Fibroblast of lung (primary cell): ENCODE measurements at regions not wholly inside any gene's neighbourhood (a gene's known extent, or its start where the extent isn't known, plus 50 kb on each side); places are given as distances from the start of the nearest gene placed in this dataset.
"Not testable (repeated sequence)": the region's sequence is repeated elsewhere in the genome, so short reads cannot be mapped to it uniquely, and the experiment has no call there.

ENCODE experiments used
- EZH2 ChIP-seq: IDR thresholded peaks from 2 replicates; pipeline ENCODE4 v1.5.1; 2012; ENCODE audit warnings: low read length, control low read depth, mild to moderate bottlenecking; ENCODE audit errors: missing control alignments
- TF ChIP-seq, protein P1 (sequence below), 2 donors: IDR thresholded peaks in 1 of 2; conservative IDR thresholded peaks in 1 of 2; 1 replicate in 1 of 2; 2 replicates in 1 of 2; pipeline ENCODE4 v1.5.1; 2011 to 2012; ENCODE audit warnings: low read length in 2 of 2, control low read depth in 1 of 2, inconsistent platforms in 1 of 2, low read depth in 1 of 2, mild to moderate bottlenecking in 1 of 2

DNA sequence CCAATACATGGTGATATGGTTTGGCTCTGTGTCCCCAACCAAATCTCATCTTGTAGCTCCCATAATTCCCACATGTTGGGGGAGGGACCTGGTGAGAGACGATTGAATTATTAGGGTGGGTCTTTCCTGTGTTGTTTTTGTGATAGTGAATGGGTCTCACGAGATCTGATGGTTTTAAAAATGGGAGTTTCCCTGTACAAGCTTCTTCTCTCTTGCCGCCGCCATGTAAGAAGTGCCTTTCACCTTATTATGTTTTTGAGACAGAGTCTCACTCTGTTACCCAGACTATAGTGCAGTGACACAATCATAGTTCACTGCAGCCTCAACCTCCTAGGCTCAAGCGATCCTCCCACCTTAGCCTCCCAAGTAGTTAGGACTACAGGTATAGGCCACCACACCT is 629.1 kb downstream of the QKI start:
- TF ChIP-seq, protein P1, sequence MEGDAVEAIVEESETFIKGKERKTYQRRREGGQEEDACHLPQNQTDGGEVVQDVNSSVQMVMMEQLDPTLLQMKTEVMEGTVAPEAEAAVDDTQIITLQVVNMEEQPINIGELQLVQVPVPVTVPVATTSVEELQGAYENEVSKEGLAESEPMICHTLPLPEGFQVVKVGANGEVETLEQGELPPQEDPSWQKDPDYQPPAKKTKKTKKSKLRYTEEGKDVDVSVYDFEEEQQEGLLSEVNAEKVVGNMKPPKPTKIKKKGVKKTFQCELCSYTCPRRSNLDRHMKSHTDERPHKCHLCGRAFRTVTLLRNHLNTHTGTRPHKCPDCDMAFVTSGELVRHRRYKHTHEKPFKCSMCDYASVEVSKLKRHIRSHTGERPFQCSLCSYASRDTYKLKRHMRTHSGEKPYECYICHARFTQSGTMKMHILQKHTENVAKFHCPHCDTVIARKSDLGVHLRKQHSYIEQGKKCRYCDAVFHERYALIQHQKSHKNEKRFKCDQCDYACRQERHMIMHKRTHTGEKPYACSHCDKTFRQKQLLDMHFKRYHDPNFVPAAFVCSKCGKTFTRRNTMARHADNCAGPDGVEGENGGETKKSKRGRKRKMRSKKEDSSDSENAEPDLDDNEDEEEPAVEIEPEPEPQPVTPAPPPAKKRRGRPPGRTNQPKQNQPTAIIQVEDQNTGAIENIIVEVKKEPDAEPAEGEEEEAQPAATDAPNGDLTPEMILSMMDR (conservative IDR thresholded peaks at IDR 0.05 in 1 of 2, IDR thresholded peaks at IDR 0.05 in 1 of 2; ENCODE audit: low read depth in 1 of 2, low read length in 2 of 2): not testable (repeated sequence)
- TF ChIP-seq EZH2: not testable (repeated sequence)
